ENCODE measurements at regions not wholly inside any gene's neighbourhood (a gene's known extent, or its start where the extent isn't known, plus 50 kb on each side); places are given as distances from the start of the nearest gene placed in this dataset.
"Not testable (repeated sequence)": the region's sequence is repeated elsewhere in the genome, so short reads cannot be mapped to it uniquely, and the experiment has no call there.

- no peak for DNase-seq
Observed at GRCh38 chr12:30329281-30329680, 366.4 kb downstream of the IPO8 start.

DNA sequence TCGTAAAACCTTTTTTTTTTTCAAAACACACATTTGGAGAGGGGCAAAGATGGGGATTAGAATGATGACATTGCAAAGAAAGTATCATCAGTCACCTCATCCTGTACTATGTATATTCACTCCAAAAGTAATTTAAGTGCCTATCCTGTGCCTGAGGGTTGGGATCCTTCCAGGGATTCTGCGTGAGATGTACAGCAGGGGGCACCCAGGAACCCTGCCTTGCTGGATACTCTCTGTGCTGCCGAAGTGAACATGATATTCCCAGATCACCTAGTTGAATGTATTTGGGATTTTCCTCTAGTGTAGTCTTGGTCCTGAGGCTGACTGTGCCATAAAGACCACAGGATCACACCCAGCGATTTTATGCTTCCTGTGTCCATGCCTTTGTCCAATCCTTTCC, 372.7 kb downstream of the IPO8 start:
- no peak for DNase-seq

DNA sequence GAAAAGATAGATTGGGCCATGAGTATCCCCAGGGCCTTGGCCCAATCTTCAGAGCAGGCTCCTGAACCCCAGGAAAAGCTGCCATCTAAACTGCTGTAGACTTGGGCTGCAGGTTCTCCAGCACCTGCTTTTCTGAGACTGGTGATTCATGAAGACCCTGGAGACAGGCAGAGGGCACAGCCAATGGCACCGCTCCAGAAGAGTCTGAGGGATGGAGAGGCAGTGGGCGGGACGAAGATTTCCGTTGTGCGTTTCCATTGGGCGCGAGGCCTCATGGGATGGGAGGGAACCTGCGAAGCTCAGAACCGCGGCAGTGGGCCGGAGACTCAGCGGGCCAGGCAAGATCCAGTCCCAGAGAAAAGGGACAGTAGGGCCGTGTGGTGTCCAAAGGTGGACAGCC, 375.1 kb downstream of the IPO8 start:
- no peak for DNase-seq

DNA sequence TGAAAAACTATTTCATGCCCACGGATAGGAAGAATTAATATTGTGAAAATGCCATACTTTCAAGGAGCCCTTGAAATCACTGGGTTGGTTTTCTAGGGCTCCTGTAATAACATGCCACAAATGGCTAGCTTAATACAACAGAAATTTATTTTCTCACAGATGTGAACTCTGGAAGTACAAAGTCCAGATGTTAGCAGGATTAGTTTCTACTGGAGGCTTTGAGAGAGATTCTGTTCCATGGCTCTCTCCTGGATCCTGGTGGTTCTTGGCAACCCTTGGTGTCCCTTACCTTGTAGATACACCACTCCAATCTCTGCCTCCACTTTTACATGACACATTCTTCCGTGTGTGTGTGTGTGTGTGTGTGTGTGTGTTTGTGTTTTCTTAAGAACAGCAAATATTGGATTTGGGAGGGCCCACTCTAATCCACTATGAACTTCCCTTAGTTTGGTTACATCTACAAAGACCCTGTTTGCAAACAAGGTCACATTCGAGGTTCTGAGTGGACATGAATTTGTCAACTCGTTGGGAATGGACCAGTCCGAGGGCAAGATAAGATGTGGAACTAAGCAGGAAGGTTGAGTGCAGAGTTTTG, 381.1 kb downstream of the IPO8 start:
- DNase-seq = no peak

- DNase-seq = no peak
Observed at GRCh38 chr12:30308010-30308717, 387.5 kb downstream of the IPO8 start.

DNA sequence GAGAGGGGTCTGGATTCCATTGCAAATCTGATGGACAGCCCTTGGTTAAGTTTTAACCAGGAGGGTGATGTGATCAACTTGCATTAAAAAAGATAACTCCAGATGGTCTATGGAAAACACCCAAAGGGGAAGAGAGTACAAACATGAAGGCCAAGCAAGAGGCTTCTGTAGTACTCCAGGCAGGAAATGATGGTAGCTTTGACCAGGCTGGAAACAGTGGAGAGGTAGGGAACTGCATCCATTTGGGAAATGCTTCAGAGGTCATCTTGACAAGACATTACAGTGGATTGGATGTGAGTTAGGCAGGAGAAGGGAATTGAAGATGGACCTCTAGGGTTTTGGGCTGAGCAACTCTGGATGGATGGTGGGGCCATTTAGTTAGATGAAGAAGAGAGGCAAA, 391.1 kb downstream of the IPO8 start:
- DNase-seq = no peak

DNA sequence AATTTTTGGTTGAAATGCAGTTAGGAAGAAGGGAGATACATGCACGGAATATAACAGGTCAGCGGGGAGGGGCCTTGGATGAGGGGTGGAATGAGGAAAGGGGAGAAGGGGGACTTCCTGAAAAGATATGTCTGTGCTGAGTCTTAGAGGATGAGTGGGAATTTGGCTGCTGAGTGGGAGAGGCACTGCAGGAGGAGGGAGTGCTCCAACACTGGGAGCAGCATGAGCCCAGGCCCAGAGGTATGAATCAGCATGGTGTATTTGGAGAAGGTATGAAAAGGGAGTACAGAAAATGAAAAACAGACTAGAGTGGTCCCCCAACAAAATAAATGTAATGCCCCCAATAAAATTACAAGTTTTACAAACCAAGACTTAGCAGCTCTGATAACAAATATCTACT, 394.4 kb downstream of the IPO8 start:
- no peak for DNase-seq

GRCh38 chr12:30296486-30296885, 399.2 kb downstream of the IPO8 start:
- DNase-seq = no peak

- DNase-seq = peak; percentile 0
Observed at GRCh38 chr12:30286345-30286926, 409.2 kb downstream of the IPO8 start.

DNA sequence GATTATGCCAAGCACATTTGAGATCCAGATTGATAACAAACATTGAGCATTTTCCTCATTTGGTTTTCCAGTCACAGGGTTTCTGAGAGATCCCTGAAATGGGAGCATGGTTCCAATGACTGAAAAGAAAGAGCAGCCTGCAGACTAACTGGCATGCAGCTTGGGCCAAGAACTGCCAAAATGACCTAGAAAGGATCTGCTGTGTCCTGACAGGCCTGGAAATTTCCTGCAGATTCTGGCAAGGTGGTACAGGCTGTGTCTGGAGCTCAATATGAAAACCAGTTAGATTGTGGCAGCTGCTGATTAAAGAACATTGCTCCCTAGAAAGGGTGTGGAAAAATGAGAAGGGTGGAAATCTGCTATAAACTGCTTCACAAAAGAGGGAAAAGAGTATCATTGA, 417.3 kb downstream of the IPO8 start:
- no peak for DNase-seq

DNA sequence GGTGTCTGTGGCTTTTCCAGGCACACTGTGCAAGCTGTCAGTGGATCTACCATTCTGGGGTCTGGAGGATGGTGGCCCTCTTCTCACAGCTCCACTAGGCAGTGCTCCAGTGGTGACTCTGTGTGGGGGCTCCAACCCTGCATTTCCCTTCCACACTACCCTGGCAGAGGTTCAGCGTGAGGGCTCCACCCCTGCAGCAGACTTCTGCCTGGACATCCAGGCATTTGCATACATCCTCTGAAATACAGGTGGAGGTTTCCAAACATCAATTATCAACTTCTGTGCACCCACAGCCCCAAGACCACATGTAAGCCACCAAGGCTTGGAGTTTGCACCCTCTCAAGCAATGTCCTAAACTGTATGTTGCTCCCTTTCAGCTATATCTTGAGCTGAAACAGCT, 423.2 kb downstream of the IPO8 start:
- DNase-seq = not testable (repeated sequence)

DNA sequence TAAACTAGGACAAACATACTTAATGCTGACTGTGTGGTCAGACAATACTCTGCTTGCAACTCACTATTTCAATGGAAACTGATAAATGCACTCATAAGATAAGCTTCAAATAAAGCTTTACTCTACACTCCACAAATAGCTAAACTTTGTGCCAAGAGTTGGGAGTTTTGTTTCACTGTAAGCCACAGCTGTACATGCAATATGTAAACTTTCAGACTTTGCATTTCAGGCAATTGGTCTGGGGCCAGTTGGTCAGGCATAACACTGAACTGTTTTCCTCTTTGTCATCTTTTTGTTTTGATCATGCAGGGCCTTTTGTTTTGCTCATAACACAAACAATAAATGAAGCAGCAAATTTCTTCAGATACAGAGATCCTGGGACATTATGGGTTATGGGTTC, 426.2 kb downstream of the IPO8 start:
- DNase-seq = no peak

DNA sequence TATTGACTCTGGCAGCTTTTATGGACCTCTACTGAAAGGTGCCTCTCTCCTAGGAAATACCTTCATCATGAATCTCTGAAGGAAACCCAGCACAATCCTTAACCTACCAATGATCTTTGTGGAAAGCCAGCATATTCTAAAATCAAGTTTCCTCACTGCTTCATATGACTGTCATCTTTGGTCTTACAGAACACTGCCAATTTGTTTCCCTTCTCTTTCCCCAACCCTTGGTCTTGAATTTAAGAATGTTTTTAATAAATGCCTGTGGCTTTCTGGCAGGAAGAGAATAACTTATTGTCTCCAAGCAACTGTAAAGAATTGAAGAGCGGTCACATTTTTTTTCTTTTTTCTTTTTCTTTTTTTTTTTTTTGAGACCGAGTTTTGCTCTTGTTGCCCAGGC, 427.6 kb downstream of the IPO8 start:
- no peak for DNase-seq

- DNase-seq = no peak
Observed at GRCh38 chr12:30263434-30263833, 432.2 kb downstream of the IPO8 start.

DNA sequence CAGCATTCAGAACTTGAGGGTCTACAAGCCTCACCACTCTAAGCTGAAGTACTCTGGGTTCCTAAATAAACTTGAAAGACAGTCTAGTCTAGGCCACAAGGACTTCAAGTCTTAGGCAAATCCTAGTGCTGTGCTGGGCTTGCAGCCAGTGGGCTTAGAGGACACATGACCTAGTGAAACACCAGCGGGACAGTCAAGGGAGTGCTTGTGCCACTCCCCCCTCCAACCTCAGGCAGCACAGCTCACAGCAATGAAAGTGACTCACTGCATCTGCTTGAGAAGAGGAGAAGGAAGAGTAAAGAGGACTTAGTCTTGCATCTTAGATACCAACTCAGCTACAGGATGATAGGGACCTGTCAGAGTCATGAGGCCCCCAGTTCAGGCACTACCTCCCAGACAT, 438.1 kb downstream of the IPO8 start:
- DNase-seq = no peak

DNA sequence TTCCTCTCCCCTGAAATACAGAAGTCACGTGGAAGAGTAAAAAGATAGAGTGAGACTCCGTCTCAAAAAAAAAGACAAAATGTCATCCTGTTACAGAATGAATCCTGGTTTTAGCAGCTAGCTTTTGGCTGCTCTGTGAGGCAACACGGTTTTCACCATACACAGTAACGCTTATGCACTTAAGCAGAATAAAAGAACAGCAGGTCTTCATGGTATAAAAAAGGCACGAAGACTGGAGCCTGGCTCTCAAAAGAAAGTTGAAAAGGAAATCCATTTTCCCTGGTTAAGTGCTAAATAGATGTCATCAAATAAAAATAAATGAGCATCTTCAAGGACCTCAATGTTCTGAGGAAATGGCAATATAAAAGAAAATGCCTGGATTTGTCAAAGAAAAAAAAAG, 444.1 kb downstream of the IPO8 start:
- DNase-seq = no peak

DNA sequence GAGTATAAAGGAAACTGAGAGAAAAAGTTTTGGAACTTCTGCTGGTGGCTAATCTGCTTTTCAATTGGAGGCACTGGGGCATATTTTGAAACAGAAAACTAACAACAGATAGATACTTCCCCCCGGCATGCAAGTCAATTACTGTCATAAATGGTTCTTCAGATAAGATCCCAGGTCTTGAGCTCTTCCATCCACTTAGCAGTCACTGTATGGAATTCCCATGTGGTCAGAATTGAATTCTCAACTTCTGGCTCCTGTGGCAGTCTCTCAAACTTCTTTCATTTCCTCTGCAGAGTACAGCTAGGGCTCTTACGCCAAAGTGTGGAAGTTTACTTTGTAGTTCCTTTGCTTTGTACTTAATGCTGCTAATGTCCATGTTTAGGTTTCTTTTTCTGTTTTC, 452.2 kb downstream of the IPO8 start:
- no peak for DNase-seq

DNA sequence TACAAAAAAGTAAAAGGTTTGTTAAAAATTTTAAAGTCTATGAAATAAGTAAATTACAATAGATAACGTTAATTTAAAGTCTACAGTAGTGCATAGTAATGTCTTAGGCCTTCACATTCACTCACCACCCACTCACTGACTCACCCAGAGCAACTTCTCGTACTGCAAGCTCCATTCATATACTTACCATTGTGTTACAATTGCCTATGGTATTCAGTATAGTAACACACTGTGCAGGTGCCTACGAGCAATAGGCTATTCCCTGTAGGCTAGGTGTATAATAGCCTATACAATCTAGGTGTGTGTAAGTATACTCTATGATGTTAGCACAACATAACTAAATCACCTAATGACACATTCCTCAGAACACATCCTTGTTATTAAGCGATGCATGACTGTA, 435.3 kb upstream of the TMTC1 start:
- no peak for DNase-seq

- no peak for DNase-seq
Observed at GRCh38 chr12:30218073-30218472, 434.3 kb upstream of the TMTC1 start.

GRCh38 chr12:30213166-30213565, 429.4 kb upstream of the TMTC1 start:
- no peak for DNase-seq

DNA sequence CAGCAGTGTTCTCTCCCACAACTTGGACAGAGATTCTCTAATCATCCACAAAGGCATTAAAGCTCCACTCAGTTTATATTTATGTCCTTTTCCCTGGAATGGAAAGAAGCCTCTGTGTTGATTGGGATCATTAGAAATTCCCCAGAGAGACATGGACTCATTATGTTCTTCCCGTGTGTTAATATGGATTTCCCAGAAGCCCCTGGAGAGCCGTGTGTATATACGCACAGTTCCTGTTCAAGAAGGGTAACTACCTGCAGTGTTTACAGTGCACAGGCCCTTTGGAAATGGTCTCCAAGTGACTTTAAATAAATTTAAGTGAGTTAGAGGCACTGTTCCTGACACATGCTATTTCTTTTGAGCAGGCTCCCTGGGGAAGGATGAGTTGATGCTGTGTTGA, 428.0 kb upstream of the TMTC1 start:
- DNase-seq = peak; percentile 56

GRCh38 chr12:30203981-30204380, 420.2 kb upstream of the TMTC1 start:
- DNase-seq = no peak

DNA sequence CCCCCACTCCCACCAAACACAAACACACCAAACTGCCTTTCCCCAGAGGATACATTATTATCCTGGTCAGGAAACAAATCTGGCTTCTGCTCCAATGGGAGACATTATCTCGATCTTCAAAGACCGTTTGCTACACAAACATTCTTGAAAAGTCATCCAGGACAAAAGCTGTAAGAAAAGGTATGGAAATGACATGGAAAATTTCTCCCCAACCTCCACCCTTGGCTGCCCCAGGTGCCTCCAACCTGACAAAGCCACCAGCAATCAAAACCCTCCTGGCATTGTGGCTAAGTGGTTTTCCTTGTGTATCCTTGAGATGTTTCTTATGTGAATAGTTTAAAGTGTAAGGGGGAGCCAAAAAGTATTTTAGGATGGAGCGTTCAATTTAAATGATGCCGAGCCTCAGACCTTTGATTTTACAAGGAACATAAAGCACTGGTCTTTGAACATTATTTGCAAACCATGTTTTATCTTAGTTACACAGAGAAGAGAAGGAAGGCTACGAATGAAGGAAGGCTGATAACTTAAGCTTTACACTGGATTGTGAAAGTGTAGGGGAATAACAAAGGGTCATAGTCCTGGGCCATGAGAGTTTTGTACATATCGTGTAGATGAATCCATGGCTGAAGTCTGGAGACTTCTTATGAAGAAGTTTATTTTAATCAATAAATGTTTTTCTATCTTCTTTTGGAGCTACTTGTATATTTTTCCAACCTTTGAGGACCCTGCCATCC, 418.9 kb upstream of the TMTC1 start:
- no peak for DNase-seq
